Esophagus squamous epithelium (tissue), 5 donors: ENCODE measurements at regions not wholly inside any gene's neighbourhood (a gene's known extent, or its start where the extent isn't known, plus 50 kb on each side); places are given as distances from the start of the nearest gene placed in this dataset.
A peak's percentile ranks its signal among the peaks of the same experiment; 100 is the strongest.

Source experiments
- DNase-seq: peaks from one replicate; lab custom pipeline; 2025; lab: John Stamatoyannopoulos, UW
- H3K27ac ChIP-seq, 4 donors: fragments of 200-600 bp; sonication (generic); one replicate each; pipeline ENCODE4 v1.5.1; 2016 to 2019; ENCODE audit warnings: mild to moderate bottlenecking in 1 of 4
- H3K27me3 ChIP-seq, 4 donors: fragments of 200-600 bp; sonication (generic); 1 replicate in 3 of 4; 2 replicates in 1 of 4; pipeline versions ENCODE4 v1.5.1 to v1.6.0; 2017 to 2021; ENCODE audit warnings: antibody characterized with exemption in 1 of 4
- H3K36me3 ChIP-seq, 3 donors: fragments of 200-600 bp; sonication (generic); one replicate each; pipeline ENCODE4 v1.5.1; 2016 to 2019
- H3K4me1 ChIP-seq, 3 donors: fragments of 200-600 bp; sonication (generic); one replicate each; pipeline ENCODE4 v1.5.1; 2017 to 2019
- H3K4me3 ChIP-seq, 4 donors: fragments of 200-600 bp; sonication (generic); 1 replicate in 3 of 4; 2 replicates in 1 of 4; pipeline ENCODE4 v1.5.1; 2016 to 2019; ENCODE audit warnings: mild to moderate bottlenecking in 2 of 4, moderate library complexity in 1 of 4
- H3K9me3 ChIP-seq, 3 donors: fragments of 200-600 bp; sonication (generic); one replicate each; pipeline ENCODE4 v1.5.1; 2016 to 2019
- POLR2A ChIP-seq, 4 donors: fragments of 450-650 bp; IDR thresholded peaks; one replicate each; pipeline ENCODE4 v1.6.1; 2017; ENCODE audit warnings: antibody characterized with exemption in 4 of 4, mild to moderate bottlenecking in 4 of 4, moderate library complexity in 3 of 4
- WGBS, 2 donors: methylation state at CpG; one replicate each; pipeline ENCODE4 v1.1.5; 2018; 5-methylcytosine and 5-hydroxymethylcytosine counted together
- intact Hi-C: fragments of 100-400 bp; cut with DNase I; formaldehyde crosslinking; loops from one replicate; pipeline ENCODE4 v1.15.0; 2022
- TF ChIP-seq, protein P1 (sequence below), 6 experiments: fragments of 450-650 bp in 4 of 6; fragments of 200-600 bp in 2 of 6; sonication (generic) in 2 of 6; IDR thresholded peaks; one replicate each; pipeline ENCODE4 v1.5.1; 2016 to 2019; ENCODE audit warnings: antibody characterized with exemption in 6 of 6, mild to moderate bottlenecking in 4 of 6, moderate library complexity in 4 of 6
- donor health status: DM: yes; HTN: yes; CAD: no.

DNA sequence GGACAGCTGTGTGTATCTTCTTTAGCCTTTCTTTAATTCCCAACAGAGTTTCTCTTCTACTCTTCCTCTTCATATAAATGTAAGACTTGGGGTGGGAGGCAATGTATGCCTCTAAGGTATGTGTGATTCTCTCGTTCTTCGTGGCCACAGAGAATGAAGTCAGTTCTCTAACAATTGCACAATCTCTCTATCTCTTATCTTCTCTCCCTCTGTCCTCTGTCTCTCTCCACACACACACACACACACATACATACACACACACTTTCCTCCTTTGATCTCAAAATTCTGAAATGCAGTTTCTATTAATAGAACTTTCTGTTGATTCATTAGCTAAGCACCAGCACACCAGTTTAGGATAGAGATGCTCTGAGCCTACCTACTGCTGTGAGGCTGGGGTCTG, 615.7 kb upstream of the SALL1 start:
- H3K9me3 ChIP-seq, result no peaks in the 10 kb centered on the region
- 45 to 51% methylated on average over 2 of the region's 2 CpGs for WGBS, 2 donors
- no peak for DNase-seq

DNA sequence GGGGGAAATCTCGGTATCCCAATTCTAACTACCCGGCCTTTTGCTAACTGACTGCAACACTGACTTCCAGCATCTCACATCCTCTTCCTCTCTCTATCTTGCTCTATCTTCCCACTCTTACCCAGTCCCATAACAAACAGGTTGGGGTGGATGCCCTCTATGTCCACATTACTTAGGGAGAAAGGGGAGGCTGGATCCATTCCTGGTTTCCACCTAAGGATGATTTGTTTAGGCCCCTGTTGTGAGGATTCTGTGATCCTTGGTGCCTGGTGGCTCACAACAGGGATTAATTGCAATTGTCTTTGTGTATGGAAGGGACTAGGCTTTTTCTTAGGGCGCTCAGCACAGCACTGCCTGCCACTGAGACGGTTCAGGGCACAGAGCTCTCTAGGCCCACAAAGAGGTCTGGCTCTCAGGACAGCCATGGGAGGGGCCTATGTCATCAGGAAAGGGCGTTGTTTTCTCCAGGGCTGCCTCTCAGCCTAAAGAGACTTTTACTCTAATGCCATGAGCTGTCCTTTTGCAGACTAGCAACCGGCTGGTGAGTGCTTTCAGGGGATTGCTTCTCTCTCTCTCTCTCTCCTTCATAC, 612.1 kb upstream of the SALL1 start:
- intact Hi-C loops, result no loop called here
- Histone ChIP-seq H3K27me3 (peaks cover 0 to 36% (median 0%) of the 10 kb centered on the region in 4 donors), H3K36me3 (no peaks in the 10 kb centered on the region), H3K4me1 (peaks cover 0 to 8% (median 0%) of the 10 kb centered on the region in 3 donors), H3K9me3 (no peaks in the 10 kb centered on the region), H3K4me3 (no peak overlapping the region), H3K27ac (no peak overlapping the region)
- TF ChIP-seq POLR2A (IDR thresholded peaks at IDR 0.05), result no peak
- TF ChIP-seq, protein P1, sequence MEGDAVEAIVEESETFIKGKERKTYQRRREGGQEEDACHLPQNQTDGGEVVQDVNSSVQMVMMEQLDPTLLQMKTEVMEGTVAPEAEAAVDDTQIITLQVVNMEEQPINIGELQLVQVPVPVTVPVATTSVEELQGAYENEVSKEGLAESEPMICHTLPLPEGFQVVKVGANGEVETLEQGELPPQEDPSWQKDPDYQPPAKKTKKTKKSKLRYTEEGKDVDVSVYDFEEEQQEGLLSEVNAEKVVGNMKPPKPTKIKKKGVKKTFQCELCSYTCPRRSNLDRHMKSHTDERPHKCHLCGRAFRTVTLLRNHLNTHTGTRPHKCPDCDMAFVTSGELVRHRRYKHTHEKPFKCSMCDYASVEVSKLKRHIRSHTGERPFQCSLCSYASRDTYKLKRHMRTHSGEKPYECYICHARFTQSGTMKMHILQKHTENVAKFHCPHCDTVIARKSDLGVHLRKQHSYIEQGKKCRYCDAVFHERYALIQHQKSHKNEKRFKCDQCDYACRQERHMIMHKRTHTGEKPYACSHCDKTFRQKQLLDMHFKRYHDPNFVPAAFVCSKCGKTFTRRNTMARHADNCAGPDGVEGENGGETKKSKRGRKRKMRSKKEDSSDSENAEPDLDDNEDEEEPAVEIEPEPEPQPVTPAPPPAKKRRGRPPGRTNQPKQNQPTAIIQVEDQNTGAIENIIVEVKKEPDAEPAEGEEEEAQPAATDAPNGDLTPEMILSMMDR (IDR thresholded peaks at IDR 0.05), result no peak
- 79 to 88% methylated on average over 2 to 4 of the region's 6 CpGs for WGBS, 2 donors
- DNase-seq, result no peak

More for the DNA sequence above, 615.7 kb upstream of the SALL1 start:
- no peak overlapping the region for H3K27ac ChIP-seq
- H3K4me3 ChIP-seq, result no peak overlapping the region
- H3K4me1 ChIP-seq, result peaks cover 0 to 7% (median 0%) of the 10 kb centered on the region in 3 donors
- intact Hi-C loops, result no loop called here
- H3K36me3 ChIP-seq, result no peaks in the 10 kb centered on the region
- no peak for TF ChIP-seq POLR2A (IDR thresholded peaks at IDR 0.05)
- TF ChIP-seq, protein P1 (IDR thresholded peaks at IDR 0.05), result no peak
- H3K27me3 ChIP-seq, result peaks cover 0 to 21% (median 0%) of the 10 kb centered on the region in 4 donors

DNA sequence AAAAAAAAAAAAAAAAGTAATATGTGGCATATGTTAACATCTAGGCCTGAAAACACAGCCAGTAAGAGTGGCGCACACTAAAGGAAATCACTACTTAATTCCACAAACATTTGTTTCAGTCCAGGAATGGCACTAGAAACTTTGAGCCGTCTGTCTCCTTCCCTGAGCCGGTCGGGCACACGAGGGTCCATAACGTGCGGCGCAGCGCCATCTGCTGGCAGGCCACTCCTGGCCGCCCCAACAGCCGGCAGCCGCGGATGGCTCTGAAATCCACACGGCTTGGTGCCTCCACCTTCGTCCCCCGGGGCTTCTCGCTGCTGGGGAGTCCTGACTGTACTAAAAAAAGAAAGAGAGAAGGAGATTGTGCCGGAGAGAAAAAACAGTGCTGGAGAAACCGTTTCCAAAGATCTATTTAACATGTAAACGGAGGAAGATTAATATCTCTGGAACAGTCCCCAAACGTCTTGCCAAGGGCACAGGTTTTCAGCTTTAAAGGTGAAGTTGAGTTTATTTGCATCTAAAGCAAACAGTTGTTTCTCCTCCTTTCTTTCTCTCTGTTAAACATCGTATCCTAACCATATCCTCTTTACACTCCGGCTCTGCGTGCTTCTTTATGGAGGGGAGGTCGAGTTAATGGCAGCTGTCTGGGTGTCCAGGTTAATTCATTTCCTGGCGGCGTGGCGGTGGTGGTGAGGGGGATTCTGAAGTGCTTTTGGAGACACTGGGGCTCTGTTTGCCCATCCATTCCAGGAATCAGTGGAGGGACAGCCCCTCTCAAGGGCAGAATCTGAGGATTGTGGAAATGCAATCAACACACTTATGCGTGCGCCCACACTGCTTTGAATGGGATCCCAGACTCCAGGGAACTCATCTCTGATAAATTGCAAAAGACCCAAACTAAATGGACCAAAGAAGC, 611.3 kb upstream of the SALL1 start:
- intact Hi-C loops, result no loop called here
- peaks cover 0 to 30% (median 0%) of the 10 kb centered on the region in 4 donors for H3K27me3 ChIP-seq
- H3K27ac ChIP-seq, result no peak overlapping the region
- 22 to 23% methylated on average over 26 to 30 of the region's 30 CpGs for WGBS, 2 donors
- no peak overlapping the region for H3K4me3 ChIP-seq
- H3K36me3 ChIP-seq, result no peaks in the 10 kb centered on the region
- no peak for TF ChIP-seq POLR2A (IDR thresholded peaks at IDR 0.05)
- TF ChIP-seq, protein P1 (IDR thresholded peaks at IDR 0.05), result peak; percentile 40 to 85 (median 79)
- no peaks in the 10 kb centered on the region for H3K9me3 ChIP-seq
- DNase-seq, result no peak
- peaks cover 0 to 8% (median 0%) of the 10 kb centered on the region in 3 donors for H3K4me1 ChIP-seq

DNA sequence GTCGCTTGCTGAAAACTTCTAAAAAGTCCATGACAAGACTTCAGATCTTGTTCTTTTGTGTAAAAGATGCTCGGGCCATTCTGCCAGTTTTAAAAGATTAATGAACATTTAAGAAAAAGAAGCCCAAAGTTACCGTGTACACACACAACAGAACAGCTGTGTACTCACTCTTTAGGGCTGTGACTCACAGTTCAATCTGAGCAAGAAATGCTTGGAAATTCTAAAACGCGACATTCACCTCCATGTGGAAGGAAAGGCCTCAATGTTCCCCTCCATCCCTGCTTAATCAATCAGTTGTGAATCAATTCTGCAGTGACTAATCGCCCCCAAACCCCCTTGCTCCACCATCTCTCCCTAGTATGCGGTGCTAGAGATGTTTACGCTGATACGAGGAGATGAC, 609.9 kb upstream of the SALL1 start:
- peaks cover 0 to 8% (median 0%) of the 10 kb centered on the region in 3 donors for H3K4me1 ChIP-seq
- H3K4me3 ChIP-seq, result no peak overlapping the region
- TF ChIP-seq, protein P1 (IDR thresholded peaks at IDR 0.05), result no peak
- TF ChIP-seq POLR2A (IDR thresholded peaks at IDR 0.05), result no peak
- no peaks in the 10 kb centered on the region for H3K36me3 ChIP-seq
- H3K27me3 ChIP-seq, result peaks cover 0 to 24% (median 0%) of the 10 kb centered on the region in 4 donors
- DNase-seq, result no peak
- H3K9me3 ChIP-seq, result no peaks in the 10 kb centered on the region
- H3K27ac ChIP-seq, result no peak overlapping the region
- intact Hi-C loops, result no loop called here
- 50 to 51% methylated on average over 9 of the region's 9 CpGs for WGBS, 2 donors

DNA sequence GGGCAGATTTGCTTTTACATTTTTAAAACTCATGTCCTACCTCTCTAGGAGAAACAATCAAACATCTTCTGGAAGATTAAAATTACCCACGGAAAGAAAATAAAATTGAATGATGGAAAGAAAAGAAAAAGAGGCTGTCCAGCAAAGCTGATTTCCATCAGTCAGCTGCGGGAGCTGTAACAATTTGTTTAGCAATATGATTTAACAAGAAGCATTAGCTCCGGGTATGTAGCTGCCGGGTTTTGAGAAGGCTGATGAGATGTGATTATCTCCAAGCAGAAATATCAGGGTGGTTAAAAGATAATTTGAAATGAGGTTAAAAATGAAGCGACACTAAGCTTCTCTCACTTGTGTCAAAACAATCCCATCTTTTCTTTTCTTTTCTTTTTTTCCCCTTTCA, 608.9 kb upstream of the SALL1 start:
- H3K36me3 ChIP-seq, result no peaks in the 10 kb centered on the region
- 70 to 72% methylated on average over 5 of the region's 5 CpGs for WGBS, 2 donors
- H3K4me1 ChIP-seq, result peaks cover 0 to 8% (median 0%) of the 10 kb centered on the region in 3 donors
- intact Hi-C loops, result no loop called here
- no peak for TF ChIP-seq POLR2A (IDR thresholded peaks at IDR 0.05)
- TF ChIP-seq, protein P1 (IDR thresholded peaks at IDR 0.05), result no peak
- H3K9me3 ChIP-seq, result no peaks in the 10 kb centered on the region
- H3K27me3 ChIP-seq, result peaks cover 0 to 27% (median 0%) of the 10 kb centered on the region in 4 donors
- DNase-seq, result no peak
- H3K27ac ChIP-seq, result no peak overlapping the region
- no peak overlapping the region for H3K4me3 ChIP-seq
